Ishikawa (cell line): ENCODE measurements at regions not wholly inside any gene's neighbourhood (a gene's known extent, or its start where the extent isn't known, plus 50 kb on each side); places are given as distances from the start of the nearest gene placed in this dataset.

Experiments
- CEBPB ChIP-seq: IDR thresholded peaks from 2 replicates; pipeline ENCODE4 v1.6.1; 2012
- CREB1 ChIP-seq: IDR thresholded peaks from 2 replicates; pipeline ENCODE4 v1.6.1; 2012; ENCODE audit warnings: low read depth
- EGR1 ChIP-seq: IDR thresholded peaks from 2 replicates; pipeline ENCODE4 v1.6.1; 2012
- EP300 ChIP-seq: IDR thresholded peaks from 2 replicates; pipeline ENCODE4 v1.6.1; 2012; ENCODE audit warnings: borderline replicate concordance
- FOXM1 ChIP-seq: IDR thresholded peaks from 2 replicates; pipeline ENCODE4 v1.6.1; 2012; ENCODE audit warnings: low read depth, borderline replicate concordance
- MAX ChIP-seq: IDR thresholded peaks from 2 replicates; pipeline ENCODE4 v1.6.1; 2012
- NFIC ChIP-seq: IDR thresholded peaks from 2 replicates; pipeline ENCODE4 v1.6.1; 2012
- RAD21 ChIP-seq: IDR thresholded peaks from 2 replicates; pipeline ENCODE4 v1.6.1; 2012; ENCODE audit warnings: low read depth
- TAF1 ChIP-seq: IDR thresholded peaks from 2 replicates; pipeline ENCODE4 v1.6.1; 2012; ENCODE audit warnings: low read depth, mild to moderate bottlenecking
- TCF12 ChIP-seq: IDR thresholded peaks from 2 replicates; pipeline ENCODE4 v1.6.1; 2012; ENCODE audit warnings: low read depth
- TEAD4 ChIP-seq: IDR thresholded peaks from 2 replicates; pipeline ENCODE4 v1.6.1; 2012
- YY1 ChIP-seq: IDR thresholded peaks from 2 replicates; pipeline ENCODE4 v1.6.1; 2012; ENCODE audit warnings: low read depth
- ZBTB7A ChIP-seq: IDR thresholded peaks from 2 replicates; pipeline ENCODE4 v1.6.1; 2012; ENCODE audit warnings: low read depth
- TF ChIP-seq, protein P1 (sequence below): IDR thresholded peaks from 2 replicates; pipeline ENCODE4 v1.6.1; 2012

DNA sequence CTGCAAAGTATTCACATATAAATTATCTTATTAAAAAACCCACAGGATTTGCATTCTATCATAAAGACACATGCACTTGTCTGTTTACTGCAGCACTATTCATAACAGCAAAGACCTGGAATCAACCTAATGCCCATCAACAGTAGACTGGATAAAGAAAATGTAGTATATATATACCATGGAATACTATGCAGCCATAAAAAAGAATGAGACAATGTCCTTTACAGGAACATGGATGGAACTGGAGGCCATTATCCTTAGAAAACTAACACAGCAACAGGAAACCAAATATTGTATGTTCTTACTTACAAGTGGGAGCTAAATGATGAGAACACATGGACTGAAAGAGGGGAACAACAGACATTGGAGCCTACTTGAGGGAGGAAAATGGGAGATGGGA, 97.0 kb downstream of the FAM217A start:
- TF ChIP-seq MAX = no peak
- TF ChIP-seq ZBTB7A = no peak
- TF ChIP-seq TAF1 = no peak
- TF ChIP-seq TEAD4 = no peak
- TF ChIP-seq YY1 = no peak
- no peak for TF ChIP-seq CREB1
- no peak for TF ChIP-seq CEBPB
- TF ChIP-seq EGR1 = no peak
- TF ChIP-seq RAD21 = no peak
- TF ChIP-seq TCF12 = no peak
- no peak for TF ChIP-seq EP300
- no peak for TF ChIP-seq FOXM1
- TF ChIP-seq, protein P1, sequence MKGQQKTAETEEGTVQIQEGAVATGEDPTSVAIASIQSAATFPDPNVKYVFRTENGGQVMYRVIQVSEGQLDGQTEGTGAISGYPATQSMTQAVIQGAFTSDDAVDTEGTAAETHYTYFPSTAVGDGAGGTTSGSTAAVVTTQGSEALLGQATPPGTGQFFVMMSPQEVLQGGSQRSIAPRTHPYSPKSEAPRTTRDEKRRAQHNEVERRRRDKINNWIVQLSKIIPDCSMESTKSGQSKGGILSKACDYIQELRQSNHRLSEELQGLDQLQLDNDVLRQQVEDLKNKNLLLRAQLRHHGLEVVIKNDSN = no peak
- no peak for TF ChIP-seq NFIC
